Psoas muscle (tissue), 7 donors: ENCODE measurements at regions not wholly inside any gene's neighbourhood (a gene's known extent, or its start where the extent isn't known, plus 50 kb on each side); places are given as distances from the start of the nearest gene placed in this dataset.

Source experiments
- ATAC-seq, 4 donors: fragments of 200-7000 bp; cut with Tn5 transposase; one replicate each; pipeline ENCODE4 v1.9.1; 2020; ENCODE audit warnings: moderate library complexity in 3 of 4, mild to moderate bottlenecking in 2 of 4
- DNase-seq, 2 donors: peaks; one replicate each; pipeline ENCODE4 v3.0.0-alpha.2; 2020
- H3K27ac ChIP-seq: fragments of 200-600 bp; one replicate; pipeline ENCODE4 v1.8.0; 2022
- H3K27me3 ChIP-seq, 3 donors: fragments of 200-600 bp in 1 of 3; one replicate each; pipeline versions ENCODE4 v1.6.1 to v1.8.0; 2013 to 2022; ENCODE audit warnings: low read length in 2 of 3, mild to moderate bottlenecking in 2 of 3, moderate library complexity in 1 of 3; ENCODE audit not compliant: insufficient read depth in 3 of 3
- H3K36me3 ChIP-seq, 2 donors: fragments of 200-600 bp in 1 of 2; one replicate each; pipeline versions ENCODE4 v1.6.1 to v1.8.0; 2013 to 2022; ENCODE audit warnings: low read depth in 1 of 2, mild to moderate bottlenecking in 1 of 2, moderate library complexity in 1 of 2; ENCODE audit not compliant: insufficient read depth in 1 of 2
- H3K4me1 ChIP-seq: fragments of 200-600 bp; one replicate; pipeline ENCODE4 v1.8.0; 2022
- H3K4me3 ChIP-seq: fragments of 200-600 bp; one replicate; pipeline ENCODE4 v1.8.0; 2022; ENCODE audit warnings: mild to moderate bottlenecking
- H3K9me3 ChIP-seq: fragments of 200-600 bp; one replicate; pipeline ENCODE4 v1.8.0; 2022
- CTCF ChIP-seq: fragments of 200-600 bp; IDR thresholded peaks from one replicate; pipeline ENCODE4 v1.8.0; 2022; ENCODE audit warnings: antibody characterized with exemption
- WGBS, 3 donors: extraction: QIAGEN DNeasy Blood & Tissue Kit; methylation state at CpG; one replicate each; pipeline versions ENCODE4 v1.1.6 to v1.1.7; 2013; 5-methylcytosine and 5-hydroxymethylcytosine counted together
- intact Hi-C, 2 donors: fragments of 100-400 bp; cut with DNase I; formaldehyde crosslinking; loops; one replicate each; pipeline versions ENCODE4 v1.11.0 to v1.14.2; 2022
- donor health status: healthy with polysubstance abuse.
- donor health status: DM: no; HTN: no; CAD: no; lungs with moderate emphysema.
- donor health status: Bipolar disorder and iron deficiency.
- donor health status: healthy.
- donor health status: DM: yes; HTN: yes; CAD: no.
- donor health status: DM: no; HTN: no; CAD: no.
- donor health status: DM: yes; HTN: yes; CAD: no.

- DNase-seq (no peak), ATAC-seq (no peak)
- Histone ChIP-seq H3K9me3 (no peaks in the 10 kb centered on the region), H3K4me1 (no peaks in the 10 kb centered on the region), H3K27me3 (no peaks in the 10 kb centered on the region), H3K27ac (no peak overlapping the region), H3K36me3 (no peaks in the 10 kb centered on the region), H3K4me3 (no peak overlapping the region)
- intact Hi-C loops = no loop called here
- TF ChIP-seq CTCF = no peak
Observed at GRCh38 chr5:30832519-30832918, 361.0 kb upstream of the CDH6 start.

DNA sequence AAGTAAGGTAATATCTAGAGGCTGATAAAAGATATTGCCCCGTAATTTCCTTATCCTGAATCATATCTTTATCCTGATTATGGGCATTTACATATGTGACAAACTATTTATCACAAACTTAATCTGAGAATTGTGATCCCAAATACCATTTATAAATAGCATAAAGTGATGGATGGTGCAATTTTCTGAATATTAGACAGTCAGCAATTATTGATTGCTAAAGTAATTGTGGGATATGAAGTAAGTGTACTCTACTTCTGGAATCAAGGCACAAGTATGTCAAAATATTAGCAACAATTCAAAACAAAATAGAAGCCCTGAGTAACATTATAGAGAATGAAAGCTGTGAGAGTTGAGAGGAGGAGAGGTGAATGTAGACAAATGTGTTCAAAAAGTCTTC, 361.9 kb upstream of the CDH6 start:
- no peak overlapping the region for H3K4me3 ChIP-seq
- intact Hi-C loops = no loop called here
- H3K4me1 ChIP-seq = no peaks in the 10 kb centered on the region
- DNase-seq (no peak), ATAC-seq (no peak)
- H3K9me3 ChIP-seq = no peaks in the 10 kb centered on the region
- 57 to 61% (median 60%) methylated on average over 1 of the region's 1 CpG for WGBS, 3 donors
- TF ChIP-seq CTCF = no peak
- no peaks in the 10 kb centered on the region for H3K36me3 ChIP-seq
- no peak overlapping the region for H3K27ac ChIP-seq
- H3K27me3 ChIP-seq = no peaks in the 10 kb centered on the region

DNA sequence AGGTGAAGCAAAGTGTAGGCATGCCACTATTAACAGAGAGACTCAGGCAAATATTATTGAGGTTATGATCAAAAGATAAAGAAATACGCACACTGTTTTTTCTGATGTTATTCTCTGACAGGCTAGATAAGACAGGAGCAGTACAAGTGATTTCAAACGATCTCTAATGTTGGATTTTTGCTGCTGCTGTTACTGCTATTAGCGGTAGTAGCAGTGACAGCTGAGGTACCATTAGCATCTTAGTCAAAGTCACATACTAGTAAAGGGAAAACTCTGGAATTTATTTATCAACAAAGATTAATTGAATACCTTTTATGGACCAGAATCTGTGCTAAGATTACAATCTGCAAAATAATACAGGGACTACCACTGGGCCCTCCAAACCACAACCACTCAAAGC, 362.4 kb upstream of the CDH6 start:
- ATAC-seq (no peak), DNase-seq (no peak)
- no peak for TF ChIP-seq CTCF
- H3K27me3 ChIP-seq = no peaks in the 10 kb centered on the region
- H3K36me3 ChIP-seq = no peaks in the 10 kb centered on the region
- no peak overlapping the region for H3K4me3 ChIP-seq
- WGBS, 3 donors = 61 to 75% (median 63%) methylated on average over 3 of the region's 3 CpGs
- H3K4me1 ChIP-seq = no peaks in the 10 kb centered on the region
- intact Hi-C loops = no loop called here
- no peak overlapping the region for H3K27ac ChIP-seq
- no peaks in the 10 kb centered on the region for H3K9me3 ChIP-seq

DNA sequence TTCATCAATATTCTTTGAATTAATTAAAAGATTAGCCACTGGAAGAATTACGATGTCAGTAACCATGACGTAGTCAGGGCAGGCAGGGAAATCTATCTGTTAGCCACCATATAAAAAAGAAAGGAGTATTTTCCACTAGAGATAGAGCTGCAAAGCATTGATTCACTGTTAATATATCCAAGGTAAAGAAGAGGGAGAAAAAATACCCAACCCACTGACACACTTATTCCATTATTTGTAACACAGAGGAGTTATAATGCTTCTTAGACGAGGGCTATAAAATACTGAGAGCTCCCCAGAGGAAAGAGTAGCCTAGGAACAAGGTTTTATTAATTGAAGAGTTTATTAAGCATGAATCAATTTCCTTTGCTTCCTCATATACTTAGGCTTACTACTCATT, 382.2 kb upstream of the CDH6 start:
- ATAC-seq = no peak
- no peak for TF ChIP-seq CTCF
- 67 to 72% (median 69%) methylated on average over 3 of the region's 3 CpGs for WGBS, 3 donors

DNA sequence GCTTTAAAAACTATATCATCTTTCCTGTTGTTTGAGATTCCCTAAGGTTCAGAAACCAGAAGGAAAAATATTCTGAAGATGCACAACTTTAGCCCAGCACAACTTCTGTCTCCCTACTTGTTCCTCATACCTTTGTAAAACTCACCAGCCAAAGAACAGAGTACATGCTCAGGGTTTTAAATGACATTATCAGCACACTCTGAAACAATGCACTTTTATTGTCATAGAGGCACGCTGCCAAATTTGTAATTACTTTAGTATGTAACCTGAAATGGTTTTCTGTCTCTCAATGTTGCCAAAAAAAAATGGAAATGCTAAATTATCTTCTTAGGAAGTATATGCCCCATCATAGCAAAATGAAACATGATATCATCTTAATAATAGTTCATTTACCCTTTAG, 383.6 kb upstream of the CDH6 start:
- no peak for ATAC-seq
- WGBS, 3 donors = 59 to 63% (median 62%) methylated on average over 1 of the region's 1 CpG
- Histone ChIP-seq H3K9me3 (no peaks in the 10 kb centered on the region), H3K36me3 (no peaks in the 10 kb centered on the region), H3K27me3 (no peaks in the 10 kb centered on the region), H3K4me3 (no peak overlapping the region), H3K27ac (no peak overlapping the region), H3K4me1 (no peaks in the 10 kb centered on the region)
- no peak for DNase-seq
- no peak for TF ChIP-seq CTCF
- intact Hi-C loops = no loop called here

More for the DNA sequence above, 382.2 kb upstream of the CDH6 start:
- no peak overlapping the region for H3K4me3 ChIP-seq
- H3K9me3 ChIP-seq = no peaks in the 10 kb centered on the region
- H3K27me3 ChIP-seq = no peaks in the 10 kb centered on the region
- no peak overlapping the region for H3K27ac ChIP-seq
- H3K4me1 ChIP-seq = no peaks in the 10 kb centered on the region
- H3K36me3 ChIP-seq = no peaks in the 10 kb centered on the region
- intact Hi-C loops = no loop called here
- no peak for DNase-seq
